H1 (cell line): ENCODE measurements at regions not wholly inside any gene's neighbourhood (a gene's known extent, or its start where the extent isn't known, plus 50 kb on each side); places are given as distances from the start of the nearest gene placed in this dataset.
A peak's percentile ranks its signal among the peaks of the same experiment; 100 is the strongest.

ENCODE experiments used
- CTCF ChIA-PET: fragments of 300-600 bp; sonication (Branson Sonifier 250); formaldehyde crosslinking; loops from one replicate; lab custom pipeline; 2021; ENCODE audit not compliant: partially characterized antibody; lab: Charles Lee
- POLR2A ChIA-PET: fragments of 300-600 bp; sonication (Branson Sonifier 250); formaldehyde crosslinking; loops from one replicate; lab custom pipeline; 2021; ENCODE audit warnings: inconsistent platforms; ENCODE audit not compliant: partially characterized antibody; lab: Charles Lee
- DNase-seq, 2 experiments: peaks; one replicate each; pipeline versions ENCODE4 v3.0.0 to v3.0.0-alpha.2; 2010 to 2022; ENCODE audit warnings: low spot score in 2 of 2, low read depth in 1 of 2, mixed read lengths in 1 of 2
- FAIRE-seq: peaks from 2 replicates; lab custom pipeline; 2011; peaks lifted over from hg19 to GRCh38; lab: Jason Lieb, UNC
- H2AFZ ChIP-seq: 2 replicates; pipeline ENCODE4 v1.8.1; 2012; ENCODE audit warnings: low read length, inconsistent platforms
- H2AK5ac ChIP-seq: 2 replicates; pipeline ENCODE4 v1.6.1; 2013; ENCODE audit warnings: low read depth, low read length
- H2BK120ac ChIP-seq: replicated peaks from 2 replicates; pipeline ENCODE3; 2013; ENCODE audit warnings: low read depth, low read length, inconsistent platforms
- H2BK12ac ChIP-seq: 2 replicates; pipeline ENCODE4 v1.6.1; 2013; ENCODE audit warnings: low read depth, low read length
- H2BK15ac ChIP-seq: 2 replicates; pipeline ENCODE4 v1.6.1; 2013; ENCODE audit warnings: low read length
- H2BK20ac ChIP-seq: 2 replicates; pipeline ENCODE4 v1.6.1; 2013; ENCODE audit warnings: low read length
- H2BK5ac ChIP-seq: 2 replicates; pipeline ENCODE4 v1.6.1; 2013; ENCODE audit warnings: low read depth, low read length
- H3K14ac ChIP-seq: 2 replicates; pipeline ENCODE4 v1.6.1; 2013; ENCODE audit warnings: inconsistent platforms; ENCODE audit not compliant: insufficient read length
- H3K18ac ChIP-seq: 2 replicates; pipeline ENCODE4 v1.6.1; 2013; ENCODE audit warnings: low read length; ENCODE audit errors: extremely low read depth
- H3K23ac ChIP-seq: 2 replicates; pipeline ENCODE4 v1.6.1; 2013; ENCODE audit warnings: inconsistent platforms; ENCODE audit not compliant: insufficient read length
- H3K23me2 ChIP-seq: 2 replicates; pipeline ENCODE4 v1.6.1; 2013; ENCODE audit warnings: low read depth, low read length
- H3K27ac ChIP-seq: 2 replicates; pipeline ENCODE4 v1.6.1; 2011; ENCODE audit warnings: low read depth, low read length, inconsistent platforms
- H3K27me3 ChIP-seq, 4 experiments: replicated peaks in 1 of 4; 1 replicate in 1 of 4; 2 replicates in 3 of 4; pipeline versions ENCODE4 v1.6.1 to v1.8.1; 2011 to 2013; ENCODE audit warnings: low read length in 3 of 4, mild to moderate bottlenecking in 3 of 4, inconsistent platforms in 2 of 4, mixed read lengths in 2 of 4, moderate library complexity in 1 of 4; ENCODE audit not compliant: control insufficient read depth in 3 of 4, insufficient read depth in 3 of 4; ENCODE audit errors: extremely low read depth in 1 of 4
- H3K36me3 ChIP-seq, 4 experiments: 2 replicates each; pipeline versions ENCODE4 v1.6.1 to v1.8.1; 2011 to 2013; ENCODE audit warnings: mild to moderate bottlenecking in 4 of 4, low read length in 3 of 4, moderate library complexity in 2 of 4, control low read depth in 1 of 4, inconsistent platforms in 1 of 4; ENCODE audit not compliant: insufficient read depth in 4 of 4, control insufficient read depth in 2 of 4
- H3K4ac ChIP-seq: replicated peaks from 2 replicates; pipeline ENCODE3; 2013; ENCODE audit warnings: low read length, low read depth, mixed read lengths, inconsistent platforms; ENCODE audit not compliant: insufficient read length
- H3K4me1 ChIP-seq, 4 experiments: replicated peaks in 1 of 4; 1 replicate in 1 of 4; 2 replicates in 3 of 4; pipeline versions ENCODE4 v1.6.1 to v1.8.1; 2011 to 2013; ENCODE audit warnings: low read length in 3 of 4, inconsistent platforms in 2 of 4, mixed read lengths in 1 of 4; ENCODE audit not compliant: insufficient read depth in 4 of 4, control insufficient read depth in 3 of 4
- H3K4me2 ChIP-seq, 2 experiments: 2 replicates each; pipeline versions ENCODE4 v1.6.1 to v1.8.1; 2011 to 2013; ENCODE audit warnings: low read depth in 2 of 2, low read length in 2 of 2, control low read depth in 1 of 2, inconsistent platforms in 1 of 2, mild to moderate bottlenecking in 1 of 2; ENCODE audit not compliant: insufficient read depth in 1 of 2
- H3K4me3 ChIP-seq, 4 experiments: fragments of 200-600, 300-600 bp in 1 of 4; sonication (generic), shearing (Covaris generic), sonication (Bioruptor Twin) in 1 of 4; 2 replicates each; pipeline versions ENCODE4 v1.5.1 to v1.8.1; 2011 to 2016; ENCODE audit warnings: low read length in 4 of 4, low read depth in 3 of 4, control low read depth in 2 of 4, inconsistent platforms in 2 of 4, mild to moderate bottlenecking in 2 of 4, mixed read lengths in 1 of 4, moderate library complexity in 1 of 4; ENCODE audit not compliant: insufficient read depth in 2 of 4; ENCODE audit errors: extremely low read depth in 1 of 4
- H3K56ac ChIP-seq: replicated peaks from 2 replicates; pipeline ENCODE3; 2013; ENCODE audit warnings: low read depth, mild to moderate bottlenecking, mixed read lengths, low read length, inconsistent platforms; ENCODE audit not compliant: insufficient read length
- H3K79me1 ChIP-seq: 2 replicates; pipeline ENCODE4 v1.6.1; 2013; ENCODE audit warnings: low read depth, low read length, control low read depth
- H3K79me2 ChIP-seq, 2 experiments: 2 replicates each; pipeline versions ENCODE4 v1.6.1 to v1.8.1; 2012 to 2013; ENCODE audit warnings: low read length in 2 of 2, mild to moderate bottlenecking in 2 of 2, inconsistent platforms in 1 of 2; ENCODE audit not compliant: insufficient read depth in 2 of 2, control insufficient read depth in 1 of 2
- H3K9ac ChIP-seq, 4 experiments: replicated peaks in 1 of 4; 1 replicate in 1 of 4; 2 replicates in 3 of 4; pipeline versions ENCODE4 v1.6.1 to v1.8.1; 2011 to 2013; ENCODE audit warnings: low read depth in 3 of 4, low read length in 3 of 4, control low read depth in 2 of 4, mild to moderate bottlenecking in 2 of 4, moderate library complexity in 2 of 4, inconsistent platforms in 1 of 4; ENCODE audit errors: extremely low read depth in 1 of 4
- H3K9me3 ChIP-seq, 2 experiments: 2 replicates each; pipeline versions ENCODE4 v1.6.1 to v1.8.1; 2012 to 2013; ENCODE audit warnings: mild to moderate bottlenecking in 2 of 2, moderate library complexity in 2 of 2, control low read depth in 1 of 2, inconsistent platforms in 1 of 2, low read depth in 1 of 2, low read length in 1 of 2, mixed read lengths in 1 of 2; ENCODE audit not compliant: insufficient read depth in 2 of 2
- H4K20me1 ChIP-seq, 2 experiments: replicated peaks in 1 of 2; 2 replicates each; pipeline versions ENCODE3 to v1.8.1; 2011 to 2013; ENCODE audit warnings: inconsistent platforms in 2 of 2, low read length in 2 of 2, mild to moderate bottlenecking in 1 of 2; ENCODE audit not compliant: insufficient read depth in 2 of 2, control insufficient read depth in 1 of 2
- H4K5ac ChIP-seq: 2 replicates; pipeline ENCODE4 v1.6.1; 2013; ENCODE audit warnings: low read length, low read depth, mixed read lengths, inconsistent platforms; ENCODE audit not compliant: insufficient read length
- H4K8ac ChIP-seq: 2 replicates; pipeline ENCODE4 v1.8.0; 2013; ENCODE audit warnings: mild to moderate bottlenecking, moderate library complexity, low read length, inconsistent platforms; ENCODE audit not compliant: insufficient read depth; ENCODE audit errors: extremely low read depth
- H4K91ac ChIP-seq: replicated peaks from 2 replicates; pipeline ENCODE3; 2013; ENCODE audit warnings: low read length, mixed read lengths, inconsistent platforms; ENCODE audit not compliant: insufficient read length
- ASH2L ChIP-seq: fragments of 200-600, 300-600 bp; sonication (generic); IDR thresholded peaks from one replicate; pipeline ENCODE4 v1.7.1; 2017; ENCODE audit warnings: low read length
- JUND ChIP-seq: IDR thresholded peaks from 2 replicates; pipeline ENCODE4 v1.6.1; 2011; ENCODE audit warnings: mild to moderate bottlenecking, improper control_type of control experiment, low read length
- NANOG ChIP-seq: IDR thresholded peaks from 2 replicates; pipeline ENCODE4 v1.6.1; 2011; ENCODE audit warnings: low read length, low read depth, mild to moderate bottlenecking, inconsistent platforms; ENCODE audit not compliant: insufficient read depth, poor library complexity, severe bottlenecking
- POLR2A ChIP-seq, 2 experiments: IDR thresholded peaks; 1 replicate in 1 of 2; 2 replicates in 1 of 2; pipeline ENCODE4 v1.6.1; 2011; ENCODE audit warnings: low read depth in 2 of 2, low read length in 2 of 2, mild to moderate bottlenecking in 2 of 2; ENCODE audit errors: control extremely low read depth in 1 of 2
- RNF2 ChIP-seq: fragments of 200-900, 300-1000 bp; sonication (generic); IDR thresholded peaks from 2 replicates; pipeline ENCODE4 v1.7.1; 2016; ENCODE audit warnings: borderline replicate concordance, low read depth, mild to moderate bottlenecking, antibody characterized with exemption, low read length; ENCODE audit not compliant: poor library complexity, severe bottlenecking; ENCODE audit errors: missing control alignments
- SP1 ChIP-seq: IDR thresholded peaks from 2 replicates; pipeline ENCODE4 v1.6.1; 2011; ENCODE audit warnings: low read depth, low read length
- YY1 ChIP-seq: IDR thresholded peaks from 2 replicates; pipeline ENCODE4 v1.6.1; 2011; ENCODE audit warnings: low read depth, mild to moderate bottlenecking, low read length
- WGBS, 2 experiments: shearing (Covaris generic) in 1 of 2; methylation state at CpG; one replicate each; pipeline versions ENCODE4 v1.1.6 to v1.1.7; 2013 to 2015; ENCODE audit warnings: low lambda C conversion rate in 2 of 2, mixed read lengths in 2 of 2, inconsistent platforms in 1 of 2, low coverage in 1 of 2, missing lambda C conversion rate in 1 of 2; ENCODE audit not compliant: insufficient replicate concordance in 2 of 2, insufficient coverage in 1 of 2, insufficient read length in 1 of 2; ENCODE audit errors: extremely low coverage in 1 of 2, missing lambda C conversion rate in 1 of 2; 5-methylcytosine and 5-hydroxymethylcytosine counted together

DNA sequence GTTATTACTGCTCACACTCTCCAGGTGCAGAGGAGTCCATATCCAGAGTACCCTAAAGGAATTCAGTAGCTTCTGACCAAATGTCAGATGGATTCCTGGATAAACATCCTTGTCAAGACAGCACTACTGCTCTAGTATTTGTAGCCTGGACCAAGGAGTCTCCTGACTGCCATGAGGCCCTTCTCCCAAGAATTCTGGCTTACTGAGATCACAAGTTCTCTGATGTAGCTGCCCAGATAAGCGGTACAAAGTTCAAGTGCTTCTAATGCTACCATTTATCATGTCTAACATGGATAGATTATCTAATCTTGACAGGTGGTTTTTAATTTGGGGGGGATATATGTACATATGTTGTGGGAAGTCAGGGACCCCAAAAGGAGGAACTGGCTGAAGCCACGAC lies 196.6 kb upstream of the HMCN1 start:
- Histone ChIP-seq H4K20me1 (no peaks in the 10 kb centered on the region), H2AFZ (no peak overlapping the region), H3K23ac (no peak overlapping the region), H2BK120ac (peak overlapping the region; percentile 89), H3K4me1 (peaks cover 0 to 8% (median 4%) of the 10 kb centered on the region in 4 experiments; a peak in 4 of 7 replicates), H3K14ac (no peak overlapping the region), H3K18ac (peak overlapping the region; percentile 78), H2AK5ac (no peak overlapping the region), H3K4ac (peak overlapping the region; percentile 71), H4K8ac (no peak overlapping the region), H3K27me3 (peaks cover 0 to 4% (median 2%) of the 10 kb centered on the region in 4 experiments; a peak in 1 of 7 replicates), H2BK15ac (no peak overlapping the region; the same call in none of the 2 replicates), H4K5ac (peak overlapping the region; percentile 30), H3K9me3 (no peaks in the 10 kb centered on the region), H3K56ac (no peak overlapping the region), H2BK12ac (peak overlapping the region; percentile 94)
- FAIRE-seq = no peak
- ChIA-PET CTCF (no interaction called here), POLR2A (interaction anchor here (1.1 kb wide), 1 partner anchor 221 kb away, joined by 3 read pairs; the partner anchor contains the start of gene IVNS1ABP)
- DNase-seq = no peak
- no peak for TF ChIP-seq RNF2
- TF ChIP-seq NANOG = no peak
- no peak for TF ChIP-seq SP1
- no peak for TF ChIP-seq YY1
- TF ChIP-seq JUND = no peak
- no peak for TF ChIP-seq ASH2L
- no peak for TF ChIP-seq POLR2A (IDR thresholded peaks at IDR 0.05; ENCODE audit: control extremely low read depth in 1 of 2, low read depth in 2 of 2, low read length in 2 of 2)
- TF ChIP-seq, all 59 proteins: peak for 0
- Histone ChIP-seq H2BK20ac (peak overlapping the region; percentile 92), H3K23me2 (no peaks in the 10 kb centered on the region), H3K79me1 (no peaks in the 10 kb centered on the region), H4K91ac (peak overlapping the region; percentile 69), H3K4me2 (no peak overlapping the region), H3K79me2 (no peaks in the 10 kb centered on the region), H3K4me3 (no peak overlapping the region), H3K36me3 (no peaks in the 10 kb centered on the region), H3K9ac (no peak overlapping the region), H3K27ac (no peak overlapping the region), H2BK5ac (peak overlapping the region; percentile 82; the same call in 1 of the 2 replicates)
- WGBS, 2 experiments = 88% methylated on average over 2 of the region's 2 CpGs; no CpG with 5 or more reads in 1 of the 2 experiments
